ENCODE measurements at regions not wholly inside any gene's neighbourhood (a gene's known extent, or its start where the extent isn't known, plus 50 kb on each side); places are given as distances from the start of the nearest gene placed in this dataset.

- POLR2A ChIA-PET, result no interaction called here
Observed at GRCh38 chr15:60228101-60228500, 169.7 kb downstream of the ANXA2 start.

GRCh38 chr15:60228619-60229018 lies 169.2 kb downstream of the ANXA2 start:
- no peak for TF ChIP-seq CTCF (IDR thresholded peaks at IDR 0.05)
- H3K27me3 ChIP-seq (ENCODE audit: control insufficient read depth in 1 of 2, insufficient read depth in 2 of 2, low read length in 2 of 2), result peaks cover 0 to 6% of the 10 kb centered on the region in 2 experiments
- ATAC-seq (ENCODE audit: poor library complexity), result no peak
- Mint-ChIP-seq H3K27ac (no peak overlapping the region), H3K36me3 (ENCODE audit: low read depth) (no peaks in the 10 kb centered on the region), H3K27me3 (peaks cover 23% of the 10 kb centered on the region), H3K4me1 (ENCODE audit: low read depth) (no peaks in the 10 kb centered on the region), H3K4me3 (no peak overlapping the region), H3K9me3 (no peaks in the 10 kb centered on the region)
- no peaks in the 10 kb centered on the region for H3K36me3 ChIP-seq (ENCODE audit: insufficient read depth, low read length)
- no peak overlapping the region for H3K27ac ChIP-seq (ENCODE audit: low read depth in 1 of 2, low read length in 2 of 2)
- intact Hi-C loops (cut with DNase I, micrococcal nuclease), result no loop called here
- H3K9me3 ChIP-seq (ENCODE audit: control insufficient read depth in 1 of 2, insufficient read depth in 1 of 2, low read length in 2 of 2), result no peaks in the 10 kb centered on the region
- no peak for DNase-seq
- POLR2A ChIA-PET, result no interaction called here
- CTCF ChIA-PET, result no interaction called here
- H3K4me1 ChIP-seq (ENCODE audit: insufficient read depth, low read length), result no peaks in the 10 kb centered on the region
- no peak overlapping the region for H3K4me3 ChIP-seq (ENCODE audit: low read length)

More at GRCh38 chr15:60228101-60228500, 169.7 kb downstream of the ANXA2 start:
- Histone ChIP-seq H3K4me1 (ENCODE audit: insufficient read depth, low read length) (no peaks in the 10 kb centered on the region), H3K27me3 (ENCODE audit: control insufficient read depth in 1 of 2, insufficient read depth in 2 of 2, low read length in 2 of 2) (peaks cover 0 to 6% of the 10 kb centered on the region in 2 experiments), H3K36me3 (ENCODE audit: insufficient read depth, low read length) (no peaks in the 10 kb centered on the region), H3K27ac (ENCODE audit: low read depth in 1 of 2, low read length in 2 of 2) (no peak overlapping the region), H3K9me3 (ENCODE audit: control insufficient read depth in 1 of 2, insufficient read depth in 1 of 2, low read length in 2 of 2) (no peaks in the 10 kb centered on the region), H3K4me3 (ENCODE audit: low read length) (no peak overlapping the region)
- no peaks in the 10 kb centered on the region for H3K9me3 Mint-ChIP-seq
- CTCF ChIA-PET, result no interaction called here
- no peak for TF ChIP-seq CTCF (IDR thresholded peaks at IDR 0.05)
- no peak for DNase-seq
- no peak overlapping the region for H3K4me3 Mint-ChIP-seq
- peaks cover 27% of the 10 kb centered on the region for H3K27me3 Mint-ChIP-seq
- no peaks in the 10 kb centered on the region for H3K4me1 Mint-ChIP-seq (ENCODE audit: low read depth)
- H3K36me3 Mint-ChIP-seq (ENCODE audit: low read depth), result no peaks in the 10 kb centered on the region
- no peak for ATAC-seq (ENCODE audit: poor library complexity)
- intact Hi-C loops (cut with DNase I, micrococcal nuclease), result no loop called here
- H3K27ac Mint-ChIP-seq, result no peak overlapping the region

- no peak overlapping the region for H3K27ac Mint-ChIP-seq
- peaks cover 42% of the 10 kb centered on the region for H3K27me3 Mint-ChIP-seq
- no peak overlapping the region for H3K4me3 ChIP-seq (ENCODE audit: low read length)
- intact Hi-C loops (cut with DNase I, micrococcal nuclease), result no loop called here
- H3K9me3 ChIP-seq (ENCODE audit: control insufficient read depth in 1 of 2, insufficient read depth in 1 of 2, low read length in 2 of 2), result peaks cover 0 to 8% of the 10 kb centered on the region in 2 experiments
- peaks cover 5 to 6% of the 10 kb centered on the region in 2 experiments for H3K27me3 ChIP-seq (ENCODE audit: control insufficient read depth in 1 of 2, insufficient read depth in 2 of 2, low read length in 2 of 2)
- H3K36me3 Mint-ChIP-seq (ENCODE audit: low read depth), result no peaks in the 10 kb centered on the region
- ATAC-seq (ENCODE audit: poor library complexity) (no peak), DNase-seq (no peak)
- H3K4me3 Mint-ChIP-seq, result no peak overlapping the region
- peaks cover 9% of the 10 kb centered on the region for H3K4me1 ChIP-seq (ENCODE audit: insufficient read depth, low read length)
- peaks cover 4% of the 10 kb centered on the region for H3K4me1 Mint-ChIP-seq (ENCODE audit: low read depth)
- H3K36me3 ChIP-seq (ENCODE audit: insufficient read depth, low read length), result no peaks in the 10 kb centered on the region
- POLR2A ChIA-PET, result no interaction called here
- no peak for TF ChIP-seq CTCF (IDR thresholded peaks at IDR 0.05)
- CTCF ChIA-PET, result no interaction called here
- H3K9me3 Mint-ChIP-seq, result peaks cover 2% of the 10 kb centered on the region
- no peak overlapping the region for H3K27ac ChIP-seq (ENCODE audit: low read depth in 1 of 2, low read length in 2 of 2)
Observed at GRCh38 chr15:60235951-60236710, 161.7 kb downstream of the ANXA2 start.
